HCT116 (cell line): ENCODE measurements at regions not wholly inside any gene's neighbourhood (a gene's known extent, or its start where the extent isn't known, plus 50 kb on each side); places are given as distances from the start of the nearest gene placed in this dataset.

Source experiments
- ATAC-seq: fragments of 200-7000 bp; cut with Tn5 transposase; 2 replicates; pipeline ENCODE4 v1.9.1; 2020; ENCODE audit warnings: mild to moderate bottlenecking, moderate library complexity
- BruUV-seq: library from RNA; stranded (reverse); fragments of 400-500 nt; replicated peaks from 2 replicates; lab custom pipeline; 2021; lab: Mats Ljungman, UMichigan
- CTCF ChIA-PET: fragments of 300-600 bp; sonication (Branson Sonifier 250); formaldehyde crosslinking; loops from one replicate; lab custom pipeline; 2021; ENCODE audit warnings: antibody characterized with exemption; lab: Charles Lee
- POLR2A ChIA-PET: fragments of 300-600, 350-600 bp; sonication (Branson Sonifier 250); formaldehyde crosslinking; loops from one replicate; lab custom pipeline; 2021; ENCODE audit warnings: antibody characterized with exemption; lab: Charles Lee
- RAD21 ChIA-PET, 2 experiments: fragments of 300-600 bp; sonication (Branson Sonifier 250); formaldehyde crosslinking; loops; one replicate each; lab custom pipeline; 2023; ENCODE audit warnings: low total read pairs in 2 of 2; ENCODE audit not compliant: uncharacterized antibody in 2 of 2, unreplicated experiment in 2 of 2, low non-redundant PET in 1 of 2; lab: Charles Lee
- DNase-seq: peaks from one replicate; pipeline ENCODE4 v3.0.0-alpha.2; 2010; ENCODE audit warnings: low read depth, low spot score
- H2AFZ ChIP-seq: fragments of 200-600 bp; shearing (Covaris generic), sonication (generic); 2 replicates; pipeline ENCODE4 v1.6.1; 2017; ENCODE audit warnings: low read depth, mixed run types, mixed read lengths, antibody characterized with exemption, low read length; ENCODE audit not compliant: poor library complexity, severe bottlenecking
- H3K27ac ChIP-seq: 2 replicates; pipeline ENCODE4 v1.5.1; 2012; ENCODE audit warnings: low read depth, low read length
- H3K27me3 ChIP-seq: fragments of 200-600 bp; sonication (generic); 2 replicates; pipeline ENCODE4 v1.6.1; 2016; ENCODE audit warnings: mixed run types, low read length, mixed read lengths; ENCODE audit not compliant: insufficient read depth
- H3K36me3 ChIP-seq, 2 experiments: fragments of 200-500 bp in 1 of 2; fragments of 200-600 bp in 1 of 2; sonication (Bioruptor generic) in 1 of 2; sonication (generic) in 1 of 2; 2 replicates each; pipeline versions ENCODE4 v1.5.1 to v1.6.1; 2014 to 2016; ENCODE audit warnings: low read length in 2 of 2, inconsistent platforms in 1 of 2, mixed read lengths in 1 of 2, mixed run types in 1 of 2; ENCODE audit not compliant: insufficient read depth in 2 of 2, control insufficient read depth in 1 of 2
- H3K4me1 ChIP-seq, 2 experiments: fragments of 200-600 bp in 1 of 2; sonication (generic) in 1 of 2; 2 replicates each; pipeline versions ENCODE4 v1.5.1 to v1.6.1; 2012 to 2017; ENCODE audit warnings: low read length in 2 of 2, inconsistent platforms in 1 of 2, mild to moderate bottlenecking in 1 of 2, mixed read lengths in 1 of 2, mixed run types in 1 of 2, moderate library complexity in 1 of 2; ENCODE audit not compliant: insufficient read depth in 2 of 2, control insufficient read depth in 1 of 2
- H3K4me2 ChIP-seq: fragments of 200-600 bp; sonication (generic); 2 replicates; pipeline ENCODE4 v1.6.1; 2017; ENCODE audit warnings: mixed run types, low read length, mixed read lengths
- H3K4me3 ChIP-seq, 2 experiments: fragments of 200-600 bp in 1 of 2; sonication (generic) in 1 of 2; replicated peaks in 1 of 2; 2 replicates each; pipeline ENCODE4 v1.5.1; 2011 to 2016; ENCODE audit warnings: low read length in 2 of 2, control low read depth in 1 of 2, low read depth in 1 of 2, mild to moderate bottlenecking in 1 of 2, mixed read lengths in 1 of 2, mixed run types in 1 of 2
- H3K79me2 ChIP-seq: fragments of 200-600 bp; sonication (generic); 2 replicates; pipeline ENCODE4 v1.6.1; 2017; ENCODE audit warnings: mild to moderate bottlenecking, mixed run types, low read length, moderate library complexity, mixed read lengths; ENCODE audit not compliant: insufficient read depth
- H3K9ac ChIP-seq: fragments of 200-600 bp; sonication (generic); 2 replicates; pipeline ENCODE4 v1.6.1; 2016; ENCODE audit warnings: low read length, mixed read lengths
- H3K9me2 ChIP-seq: fragments of 200-600 bp; sonication (generic), shearing (Covaris generic); 2 replicates; pipeline ENCODE4 v1.6.1; 2017; ENCODE audit warnings: mixed run types, mild to moderate bottlenecking, moderate library complexity; ENCODE audit not compliant: insufficient read depth
- H3K9me3 ChIP-seq, 2 experiments: fragments of 200-500 bp in 1 of 2; fragments of 200-600 bp in 1 of 2; sonication (Bioruptor generic) in 1 of 2; sonication (generic) in 1 of 2; 2 replicates each; pipeline ENCODE4 v1.6.1; 2014 to 2017; ENCODE audit warnings: low read length in 2 of 2, mixed read lengths in 2 of 2, inconsistent platforms in 1 of 2, low read depth in 1 of 2, mild to moderate bottlenecking in 1 of 2, mixed run types in 1 of 2, moderate library complexity in 1 of 2; ENCODE audit not compliant: control insufficient read depth in 1 of 2, insufficient read depth in 1 of 2
- H4K20me1 ChIP-seq: fragments of 200-600 bp; sonication (generic), shearing (Covaris generic); 2 replicates; pipeline ENCODE4 v1.6.1; 2017; ENCODE audit warnings: mixed run types, mild to moderate bottlenecking, moderate library complexity; ENCODE audit not compliant: insufficient read depth
- CBX3 ChIP-seq: IDR thresholded peaks from 2 replicates; pipeline ENCODE4 v1.6.1; 2012; ENCODE audit warnings: low read depth
- CEBPB ChIP-seq: IDR thresholded peaks from 2 replicates; pipeline ENCODE4 v1.6.1; 2012; ENCODE audit warnings: low read depth
- EGR1 ChIP-seq: IDR thresholded peaks from 2 replicates; pipeline ENCODE4 v1.6.1; 2012; ENCODE audit warnings: low read depth
- ELF1 ChIP-seq: IDR thresholded peaks from 2 replicates; pipeline ENCODE4 v1.6.1; 2012; ENCODE audit warnings: low read depth, borderline replicate concordance
- EZH2 ChIP-seq: fragments of 200-600 bp; sonication (generic); IDR thresholded peaks from 2 replicates; pipeline ENCODE4 v1.6.1; 2017; ENCODE audit warnings: antibody characterized with exemption, mixed run types
- EZH2phosphoT487 ChIP-seq: fragments of 200-600 bp; IDR thresholded peaks from 2 replicates; pipeline ENCODE4 v1.6.1; 2018; ENCODE audit warnings: antibody characterized with exemption, borderline replicate concordance
- FOSL1 ChIP-seq: IDR thresholded peaks from 2 replicates; pipeline ENCODE4 v1.6.1; 2012; ENCODE audit warnings: low read depth
- JUND ChIP-seq: IDR thresholded peaks from 2 replicates; pipeline ENCODE4 v1.6.1; 2012
- POLR2A ChIP-seq: IDR thresholded peaks from 2 replicates; pipeline ENCODE4 v1.7.0; 2011; ENCODE audit warnings: borderline replicate concordance; ENCODE audit not compliant: insufficient read depth, insufficient read length; ENCODE audit errors: extremely low read depth
- POLR2AphosphoS5 ChIP-seq: IDR thresholded peaks from 2 replicates; pipeline ENCODE4 v1.6.1; 2011; ENCODE audit warnings: mild to moderate bottlenecking, low read depth, low read length, moderate library complexity
- RAD21 ChIP-seq: IDR thresholded peaks from 2 replicates; pipeline ENCODE4 v1.6.1; 2012; ENCODE audit warnings: low read depth, mild to moderate bottlenecking
- REST ChIP-seq: IDR thresholded peaks from 2 replicates; pipeline ENCODE4 v1.6.1; 2012; ENCODE audit warnings: low read depth
- SRF ChIP-seq: IDR thresholded peaks from 2 replicates; pipeline ENCODE4 v1.6.1; 2012; ENCODE audit warnings: low read depth
- TCF7L2 ChIP-seq: IDR thresholded peaks from 2 replicates; pipeline ENCODE4 v1.7.0; 2011; ENCODE audit warnings: borderline replicate concordance, inconsistent platforms; ENCODE audit not compliant: insufficient read depth, insufficient read length; ENCODE audit errors: extremely low read depth
- YY1 ChIP-seq: IDR thresholded peaks from 2 replicates; pipeline ENCODE4 v1.6.1; 2011; ENCODE audit warnings: low read length, low read depth, moderate library complexity, mild to moderate bottlenecking; ENCODE audit not compliant: insufficient replicate concordance; ENCODE audit errors: extremely low read depth
- ZFX ChIP-seq: fragments of 450-650 bp; IDR thresholded peaks from 2 replicates; pipeline ENCODE4 v1.6.1; 2017
- ZNF274 ChIP-seq: fragments of 200-500 bp; sonication (Bioruptor generic); IDR thresholded peaks from 2 replicates; pipeline ENCODE4 v1.6.1; 2014; ENCODE audit warnings: mild to moderate bottlenecking, low read depth, low read length, inconsistent platforms
- intact Hi-C: fragments of 100-400 bp; cut with micrococcal nuclease; formaldehyde crosslinking; loops from 2 replicates; pipeline ENCODE4 v1.10.0; 2022
- TF ChIP-seq, protein P1 (sequence below): IDR thresholded peaks from 2 replicates; pipeline ENCODE4 v1.6.1; 2011; ENCODE audit warnings: mild to moderate bottlenecking, low read length, moderate library complexity; ENCODE audit not compliant: insufficient replicate concordance; ENCODE audit errors: extremely low read depth

DNA sequence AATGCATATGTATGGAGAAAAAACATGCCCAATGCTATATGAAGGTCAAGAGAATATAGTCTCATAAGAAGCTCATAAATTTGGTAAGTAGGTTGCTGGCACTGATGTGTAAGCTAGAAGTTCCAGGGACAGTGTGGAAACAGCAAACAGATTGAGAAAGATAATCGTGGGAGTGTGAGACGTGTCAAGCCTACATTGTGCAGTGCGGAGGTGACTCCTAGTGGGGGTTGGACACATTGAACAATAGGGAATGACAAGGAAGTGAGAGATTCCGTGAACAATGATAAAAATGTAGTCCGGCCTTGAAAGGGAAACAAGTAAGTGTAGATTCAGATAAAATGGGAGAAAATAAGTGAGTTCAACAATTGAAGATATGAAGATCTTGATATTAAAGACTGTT is 788.4 kb upstream of the PRMT6 start:
- H3K27me3 ChIP-seq: no peaks in the 10 kb centered on the region
- no peak overlapping the region for H3K9ac ChIP-seq
- no peaks in the 10 kb centered on the region for H3K4me1 ChIP-seq
- peaks cover 0 to 3% of the 10 kb centered on the region in 2 experiments; a peak in 1 of 4 replicates for H3K36me3 ChIP-seq
- intact Hi-C loops: no loop called here
- RAD21 ChIA-PET: no interaction called here
- H3K9me3 ChIP-seq: peaks cover 10 to 18% of the 10 kb centered on the region in 2 experiments; a peak in 3 of 4 replicates
- no peak overlapping the region for H2AFZ ChIP-seq
- H3K79me2 ChIP-seq: no peaks in the 10 kb centered on the region
- H3K4me3 ChIP-seq: no peak overlapping the region
- TF ChIP-seq RAD21 (no peak), EZH2phosphoT487 (no peak), POLR2A (no peak), TCF7L2 (no peak), CBX3 (no peak), EZH2 (no peak), ZFX (no peak), YY1 (no peak), ELF1 (no peak), JUND (no peak), CEBPB (no peak), EGR1 (no peak)
- no TSS peak for BruUV-seq
- no peaks in the 10 kb centered on the region for H3K9me2 ChIP-seq
- POLR2A ChIA-PET: no interaction called here
- no peak overlapping the region for H3K27ac ChIP-seq
- no peak overlapping the region for H3K4me2 ChIP-seq
- CTCF ChIA-PET: no interaction called here
- ATAC-seq (no peak), DNase-seq (no peak)
- H4K20me1 ChIP-seq: no peaks in the 10 kb centered on the region

- Histone ChIP-seq H3K4me3 (no peak overlapping the region), H3K79me2 (no peaks in the 10 kb centered on the region), H3K9ac (no peak overlapping the region), H3K27ac (no peak overlapping the region), H4K20me1 (no peaks in the 10 kb centered on the region), H2AFZ (no peak overlapping the region), H3K9me3 (peaks cover 0 to 12% of the 10 kb centered on the region in 2 experiments; a peak in 2 of 4 replicates), H3K9me2 (no peaks in the 10 kb centered on the region), H3K27me3 (no peaks in the 10 kb centered on the region), H3K36me3 (no peaks in the 10 kb centered on the region), H3K4me1 (no peaks in the 10 kb centered on the region), H3K4me2 (no peak overlapping the region)
- RAD21 ChIA-PET: no interaction called here
- CTCF ChIA-PET: no interaction called here
- BruUV-seq: no TSS peak
- no peak for ATAC-seq
- intact Hi-C loops: no loop called here
- POLR2A ChIA-PET: no interaction called here
- no peak for DNase-seq
- no peak for TF ChIP-seq SRF
- no peak for TF ChIP-seq EZH2
- TF ChIP-seq ZNF274: no peak
- TF ChIP-seq CBX3: no peak
- no peak for TF ChIP-seq POLR2AphosphoS5
- TF ChIP-seq, protein P1, sequence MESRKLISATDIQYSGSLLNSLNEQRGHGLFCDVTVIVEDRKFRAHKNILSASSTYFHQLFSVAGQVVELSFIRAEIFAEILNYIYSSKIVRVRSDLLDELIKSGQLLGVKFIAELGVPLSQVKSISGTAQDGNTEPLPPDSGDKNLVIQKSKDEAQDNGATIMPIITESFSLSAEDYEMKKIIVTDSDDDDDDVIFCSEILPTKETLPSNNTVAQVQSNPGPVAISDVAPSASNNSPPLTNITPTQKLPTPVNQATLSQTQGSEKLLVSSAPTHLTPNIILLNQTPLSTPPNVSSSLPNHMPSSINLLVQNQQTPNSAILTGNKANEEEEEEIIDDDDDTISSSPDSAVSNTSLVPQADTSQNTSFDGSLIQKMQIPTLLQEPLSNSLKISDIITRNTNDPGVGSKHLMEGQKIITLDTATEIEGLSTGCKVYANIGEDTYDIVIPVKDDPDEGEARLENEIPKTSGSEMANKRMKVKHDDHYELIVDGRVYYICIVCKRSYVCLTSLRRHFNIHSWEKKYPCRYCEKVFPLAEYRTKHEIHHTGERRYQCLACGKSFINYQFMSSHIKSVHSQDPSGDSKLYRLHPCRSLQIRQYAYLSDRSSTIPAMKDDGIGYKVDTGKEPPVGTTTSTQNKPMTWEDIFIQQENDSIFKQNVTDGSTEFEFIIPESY: no peak
- TF ChIP-seq FOSL1: no peak
- no peak for TF ChIP-seq REST
- TF ChIP-seq ZFX: no peak
- TF ChIP-seq ELF1: no peak
Observed at GRCh38 chr1:106276871-106277270, 779.6 kb upstream of the PRMT6 start.
